GM13977 (cell line): ENCODE measurements at regions not wholly inside any gene's neighbourhood (a gene's known extent, or its start where the extent isn't known, plus 50 kb on each side); places are given as distances from the start of the nearest gene placed in this dataset.
"Not testable (repeated sequence)": the region's sequence is repeated elsewhere in the genome, so short reads cannot be mapped to it uniquely, and the experiment has no call there.

Experiments
- DNase-seq: peaks from one replicate; pipeline ENCODE4 v3.0.0; 2012; ENCODE audit warnings: low spot score
- in situ Hi-C: fragments of 300-500 bp; cut with MboI; formaldehyde crosslinking; loops from one replicate; pipeline ENCODE4 v1.12.0; 2022; ENCODE audit warnings: low sequenced_read_pairs, low pct_unique_long_range_greater_than_20kb, mixed read lengths, inconsistent platforms; ENCODE audit not compliant: unreplicated experiment
- TF ChIP-seq, protein P1 (sequence below): IDR thresholded peaks from 2 replicates; pipeline ENCODE4 v1.5.1; 2012; ENCODE audit warnings: mild to moderate bottlenecking, control low read depth; ENCODE audit not compliant: insufficient read depth; ENCODE audit errors: extremely low read depth, missing control alignments

- no peak for DNase-seq
- TF ChIP-seq, protein P1, sequence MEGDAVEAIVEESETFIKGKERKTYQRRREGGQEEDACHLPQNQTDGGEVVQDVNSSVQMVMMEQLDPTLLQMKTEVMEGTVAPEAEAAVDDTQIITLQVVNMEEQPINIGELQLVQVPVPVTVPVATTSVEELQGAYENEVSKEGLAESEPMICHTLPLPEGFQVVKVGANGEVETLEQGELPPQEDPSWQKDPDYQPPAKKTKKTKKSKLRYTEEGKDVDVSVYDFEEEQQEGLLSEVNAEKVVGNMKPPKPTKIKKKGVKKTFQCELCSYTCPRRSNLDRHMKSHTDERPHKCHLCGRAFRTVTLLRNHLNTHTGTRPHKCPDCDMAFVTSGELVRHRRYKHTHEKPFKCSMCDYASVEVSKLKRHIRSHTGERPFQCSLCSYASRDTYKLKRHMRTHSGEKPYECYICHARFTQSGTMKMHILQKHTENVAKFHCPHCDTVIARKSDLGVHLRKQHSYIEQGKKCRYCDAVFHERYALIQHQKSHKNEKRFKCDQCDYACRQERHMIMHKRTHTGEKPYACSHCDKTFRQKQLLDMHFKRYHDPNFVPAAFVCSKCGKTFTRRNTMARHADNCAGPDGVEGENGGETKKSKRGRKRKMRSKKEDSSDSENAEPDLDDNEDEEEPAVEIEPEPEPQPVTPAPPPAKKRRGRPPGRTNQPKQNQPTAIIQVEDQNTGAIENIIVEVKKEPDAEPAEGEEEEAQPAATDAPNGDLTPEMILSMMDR: no peak
- in situ Hi-C loops: no loop called here
These were observed 319.7 kb upstream of the DEFB115 start for GRCh38 chr20:30937790-30938189.

GRCh38 chr20:30949761-30950160, 307.7 kb upstream of the DEFB115 start:
- TF ChIP-seq, protein P1: no peak
- in situ Hi-C loops: no loop called here
- no peak for DNase-seq

DNA sequence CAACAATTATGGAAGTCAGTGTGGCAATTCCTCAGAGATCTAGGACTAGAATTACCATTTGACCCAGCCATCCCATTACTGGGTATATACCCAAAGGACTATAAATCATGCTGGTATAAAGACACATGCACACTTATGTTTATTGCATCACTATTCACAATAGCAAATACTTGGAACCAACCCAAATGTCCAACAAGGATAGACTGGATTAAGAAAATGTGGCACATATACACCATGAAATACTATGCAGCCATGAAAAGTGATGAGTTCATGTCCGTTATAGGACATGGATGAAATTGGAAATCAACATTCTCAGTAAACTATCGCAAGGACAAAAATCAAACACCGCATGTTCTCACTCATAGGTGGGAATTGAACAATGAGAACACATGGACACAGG, 306.4 kb upstream of the DEFB115 start:
- in situ Hi-C loops, DNase-seq: not testable (repeated sequence)

GRCh38 chr20:30956649-30957048, 300.8 kb upstream of the DEFB115 start:
- in situ Hi-C loops, DNase-seq: not testable (repeated sequence)

DNA sequence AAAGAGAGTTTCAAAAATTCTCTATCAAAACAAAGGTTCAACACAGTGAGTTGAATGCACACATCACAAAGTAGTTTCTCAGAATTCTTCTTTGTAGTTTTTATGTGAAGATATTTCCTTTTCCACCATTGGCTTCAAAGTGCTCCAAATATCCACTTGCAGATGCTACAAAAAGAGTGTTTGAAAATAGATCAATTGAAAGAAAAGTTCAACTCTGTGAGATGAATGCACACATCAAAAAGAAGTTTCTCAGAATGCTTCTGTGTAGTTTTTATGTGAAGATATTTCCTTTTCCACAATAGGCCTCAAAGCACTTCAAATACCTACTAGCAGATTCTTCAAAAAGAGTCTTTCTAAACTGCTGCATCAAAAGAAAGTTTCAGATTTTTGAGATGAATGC, 298.3 kb upstream of the DEFB115 start:
- in situ Hi-C loops, DNase-seq: not testable (repeated sequence)

DNA sequence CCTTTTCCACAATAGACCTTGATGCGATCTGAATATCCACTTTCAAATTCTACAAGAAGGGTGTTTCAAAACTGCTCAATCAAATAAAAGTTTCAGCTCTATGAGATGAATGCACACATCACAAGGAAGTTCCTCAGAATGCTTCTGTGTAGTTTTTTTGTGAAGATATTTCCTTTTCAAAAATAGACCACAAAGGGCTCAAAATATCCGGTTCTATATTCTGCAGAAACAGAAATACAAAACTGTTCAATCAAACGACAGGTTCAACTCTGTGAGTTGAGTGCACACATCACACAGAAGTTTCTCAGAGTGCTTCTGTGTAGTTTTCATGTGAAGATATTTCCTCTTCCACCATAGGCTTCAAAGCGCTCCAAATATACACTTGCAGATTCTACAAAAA, 293.9 kb upstream of the DEFB115 start:
- DNase-seq: no peak
- in situ Hi-C loops: no loop called here

DNA sequence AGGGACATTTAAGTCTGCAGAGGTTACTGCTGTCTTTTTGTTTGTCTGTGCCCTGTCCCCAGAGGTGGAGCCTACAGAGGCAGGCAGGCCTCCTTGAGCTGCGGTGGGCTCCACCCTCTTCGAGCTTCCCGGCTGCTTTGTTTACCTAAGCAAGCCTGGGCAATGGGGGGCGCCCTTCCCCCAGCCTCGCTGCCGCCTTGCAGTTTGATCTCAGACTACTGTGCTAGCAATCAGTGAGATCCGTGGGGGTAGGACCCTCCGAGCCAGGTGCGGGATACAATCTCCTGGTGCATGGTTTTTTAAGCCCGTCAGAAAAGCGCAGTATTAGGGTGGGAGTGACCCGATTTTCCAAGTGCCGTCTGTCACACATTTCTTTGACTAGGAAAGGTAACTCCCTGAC, 281.6 kb upstream of the DEFB115 start:
- DNase-seq, in situ Hi-C loops: not testable (repeated sequence)

More for the DNA sequence above, 293.9 kb upstream of the DEFB115 start:
- TF ChIP-seq, protein P1: no peak

DNA sequence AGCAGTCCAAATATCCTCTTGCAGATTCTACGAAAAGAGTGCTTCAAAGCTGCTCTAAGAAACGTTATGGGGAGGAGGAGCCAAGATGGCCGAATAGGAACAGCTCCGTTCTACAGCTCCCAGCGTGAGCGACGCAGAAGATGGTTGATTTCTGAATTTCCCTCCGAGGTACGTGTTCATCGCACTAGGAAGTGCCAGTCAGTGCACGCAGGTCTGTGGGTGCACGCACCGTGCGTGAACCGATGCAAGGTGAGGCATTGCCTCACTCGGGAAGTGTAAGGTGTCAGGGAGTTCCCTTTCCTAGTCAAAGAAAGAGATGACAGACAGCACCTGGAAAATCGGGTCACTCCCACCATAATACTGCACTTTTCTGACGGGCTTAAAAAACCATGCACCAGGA, 272.1 kb upstream of the DEFB115 start:
- TF ChIP-seq, protein P1: no peak
- in situ Hi-C loops: no loop called here
- no peak for DNase-seq
